HCT116 (cell line): ENCODE measurements at regions not wholly inside any gene's neighbourhood (a gene's known extent, or its start where the extent isn't known, plus 50 kb on each side); places are given as distances from the start of the nearest gene placed in this dataset.

Experiments used
- ATAC-seq: fragments of 200-7000 bp; cut with Tn5 transposase; 2 replicates; pipeline ENCODE4 v1.9.1; 2020; ENCODE audit warnings: mild to moderate bottlenecking, moderate library complexity
- BruUV-seq: library from RNA; stranded (reverse); fragments of 400-500 nt; replicated peaks from 2 replicates; lab custom pipeline; 2021; lab: Mats Ljungman, UMichigan
- CTCF ChIA-PET: fragments of 300-600 bp; sonication (Branson Sonifier 250); formaldehyde crosslinking; loops from one replicate; lab custom pipeline; 2021; ENCODE audit warnings: antibody characterized with exemption; lab: Charles Lee
- POLR2A ChIA-PET: fragments of 300-600, 350-600 bp; sonication (Branson Sonifier 250); formaldehyde crosslinking; loops from one replicate; lab custom pipeline; 2021; ENCODE audit warnings: antibody characterized with exemption; lab: Charles Lee
- RAD21 ChIA-PET, 2 experiments: fragments of 300-600 bp; sonication (Branson Sonifier 250); formaldehyde crosslinking; loops; one replicate each; lab custom pipeline; 2023; ENCODE audit warnings: low total read pairs in 2 of 2; ENCODE audit not compliant: uncharacterized antibody in 2 of 2, unreplicated experiment in 2 of 2, low non-redundant PET in 1 of 2; lab: Charles Lee
- DNase-seq: peaks from one replicate; pipeline ENCODE4 v3.0.0-alpha.2; 2010; ENCODE audit warnings: low read depth, low spot score
- H2AFZ ChIP-seq: fragments of 200-600 bp; shearing (Covaris generic), sonication (generic); 2 replicates; pipeline ENCODE4 v1.6.1; 2017; ENCODE audit warnings: low read depth, mixed run types, mixed read lengths, antibody characterized with exemption, low read length; ENCODE audit not compliant: poor library complexity, severe bottlenecking
- H3K27ac ChIP-seq: 2 replicates; pipeline ENCODE4 v1.5.1; 2012; ENCODE audit warnings: low read depth, low read length
- H3K27me3 ChIP-seq: fragments of 200-600 bp; sonication (generic); 2 replicates; pipeline ENCODE4 v1.6.1; 2016; ENCODE audit warnings: mixed run types, low read length, mixed read lengths; ENCODE audit not compliant: insufficient read depth
- H3K36me3 ChIP-seq, 2 experiments: fragments of 200-500 bp in 1 of 2; fragments of 200-600 bp in 1 of 2; sonication (Bioruptor generic) in 1 of 2; sonication (generic) in 1 of 2; 2 replicates each; pipeline versions ENCODE4 v1.5.1 to v1.6.1; 2014 to 2016; ENCODE audit warnings: low read length in 2 of 2, inconsistent platforms in 1 of 2, mixed read lengths in 1 of 2, mixed run types in 1 of 2; ENCODE audit not compliant: insufficient read depth in 2 of 2, control insufficient read depth in 1 of 2
- H3K4me1 ChIP-seq, 2 experiments: fragments of 200-600 bp in 1 of 2; sonication (generic) in 1 of 2; 2 replicates each; pipeline versions ENCODE4 v1.5.1 to v1.6.1; 2012 to 2017; ENCODE audit warnings: low read length in 2 of 2, inconsistent platforms in 1 of 2, mild to moderate bottlenecking in 1 of 2, mixed read lengths in 1 of 2, mixed run types in 1 of 2, moderate library complexity in 1 of 2; ENCODE audit not compliant: insufficient read depth in 2 of 2, control insufficient read depth in 1 of 2
- H3K4me2 ChIP-seq: fragments of 200-600 bp; sonication (generic); 2 replicates; pipeline ENCODE4 v1.6.1; 2017; ENCODE audit warnings: mixed run types, low read length, mixed read lengths
- H3K4me3 ChIP-seq, 2 experiments: fragments of 200-600 bp in 1 of 2; sonication (generic) in 1 of 2; replicated peaks in 1 of 2; 2 replicates each; pipeline ENCODE4 v1.5.1; 2011 to 2016; ENCODE audit warnings: low read length in 2 of 2, control low read depth in 1 of 2, low read depth in 1 of 2, mild to moderate bottlenecking in 1 of 2, mixed read lengths in 1 of 2, mixed run types in 1 of 2
- H3K79me2 ChIP-seq: fragments of 200-600 bp; sonication (generic); 2 replicates; pipeline ENCODE4 v1.6.1; 2017; ENCODE audit warnings: mild to moderate bottlenecking, mixed run types, low read length, moderate library complexity, mixed read lengths; ENCODE audit not compliant: insufficient read depth
- H3K9ac ChIP-seq: fragments of 200-600 bp; sonication (generic); 2 replicates; pipeline ENCODE4 v1.6.1; 2016; ENCODE audit warnings: low read length, mixed read lengths
- H3K9me2 ChIP-seq: fragments of 200-600 bp; sonication (generic), shearing (Covaris generic); 2 replicates; pipeline ENCODE4 v1.6.1; 2017; ENCODE audit warnings: mixed run types, mild to moderate bottlenecking, moderate library complexity; ENCODE audit not compliant: insufficient read depth
- H3K9me3 ChIP-seq, 2 experiments: fragments of 200-500 bp in 1 of 2; fragments of 200-600 bp in 1 of 2; sonication (Bioruptor generic) in 1 of 2; sonication (generic) in 1 of 2; 2 replicates each; pipeline ENCODE4 v1.6.1; 2014 to 2017; ENCODE audit warnings: low read length in 2 of 2, mixed read lengths in 2 of 2, inconsistent platforms in 1 of 2, low read depth in 1 of 2, mild to moderate bottlenecking in 1 of 2, mixed run types in 1 of 2, moderate library complexity in 1 of 2; ENCODE audit not compliant: control insufficient read depth in 1 of 2, insufficient read depth in 1 of 2
- H4K20me1 ChIP-seq: fragments of 200-600 bp; sonication (generic), shearing (Covaris generic); 2 replicates; pipeline ENCODE4 v1.6.1; 2017; ENCODE audit warnings: mixed run types, mild to moderate bottlenecking, moderate library complexity; ENCODE audit not compliant: insufficient read depth
- CEBPB ChIP-seq: IDR thresholded peaks from 2 replicates; pipeline ENCODE4 v1.6.1; 2012; ENCODE audit warnings: low read depth
- ELF1 ChIP-seq: IDR thresholded peaks from 2 replicates; pipeline ENCODE4 v1.6.1; 2012; ENCODE audit warnings: low read depth, borderline replicate concordance
- POLR2A ChIP-seq: IDR thresholded peaks from 2 replicates; pipeline ENCODE4 v1.7.0; 2011; ENCODE audit warnings: borderline replicate concordance; ENCODE audit not compliant: insufficient read depth, insufficient read length; ENCODE audit errors: extremely low read depth
- RAD21 ChIP-seq: IDR thresholded peaks from 2 replicates; pipeline ENCODE4 v1.6.1; 2012; ENCODE audit warnings: low read depth, mild to moderate bottlenecking
- SP1 ChIP-seq: IDR thresholded peaks from 2 replicates; pipeline ENCODE4 v1.6.1; 2012; ENCODE audit warnings: low read depth
- SRF ChIP-seq: IDR thresholded peaks from 2 replicates; pipeline ENCODE4 v1.6.1; 2012; ENCODE audit warnings: low read depth
- TCF7L2 ChIP-seq: IDR thresholded peaks from 2 replicates; pipeline ENCODE4 v1.7.0; 2011; ENCODE audit warnings: borderline replicate concordance, inconsistent platforms; ENCODE audit not compliant: insufficient read depth, insufficient read length; ENCODE audit errors: extremely low read depth
- YY1 ChIP-seq: IDR thresholded peaks from 2 replicates; pipeline ENCODE4 v1.6.1; 2011; ENCODE audit warnings: low read length, low read depth, moderate library complexity, mild to moderate bottlenecking; ENCODE audit not compliant: insufficient replicate concordance; ENCODE audit errors: extremely low read depth
- intact Hi-C: fragments of 100-400 bp; cut with micrococcal nuclease; formaldehyde crosslinking; loops from 2 replicates; pipeline ENCODE4 v1.10.0; 2022
- TF ChIP-seq, protein P1 (sequence below), 3 experiments: fragments of 200-600 bp in 1 of 3; sonication (generic) in 1 of 3; IDR thresholded peaks in 2 of 3; conservative IDR thresholded peaks in 1 of 3; 2 replicates each; pipeline ENCODE4 v1.5.1; 2012 to 2017; ENCODE audit warnings: low read depth in 2 of 3, low read length in 2 of 3, antibody characterized with exemption in 1 of 3, borderline replicate concordance in 1 of 3, control low read depth in 1 of 3, mild to moderate bottlenecking in 1 of 3, mixed read lengths in 1 of 3, mixed run types in 1 of 3, moderate library complexity in 1 of 3; ENCODE audit not compliant: insufficient read depth in 1 of 3
- TF ChIP-seq, protein P2 (sequence below): IDR thresholded peaks from 2 replicates; pipeline ENCODE4 v1.6.1; 2012
- TF ChIP-seq, protein P3 (sequence below): IDR thresholded peaks from 2 replicates; pipeline ENCODE4 v1.6.1; 2012

DNA sequence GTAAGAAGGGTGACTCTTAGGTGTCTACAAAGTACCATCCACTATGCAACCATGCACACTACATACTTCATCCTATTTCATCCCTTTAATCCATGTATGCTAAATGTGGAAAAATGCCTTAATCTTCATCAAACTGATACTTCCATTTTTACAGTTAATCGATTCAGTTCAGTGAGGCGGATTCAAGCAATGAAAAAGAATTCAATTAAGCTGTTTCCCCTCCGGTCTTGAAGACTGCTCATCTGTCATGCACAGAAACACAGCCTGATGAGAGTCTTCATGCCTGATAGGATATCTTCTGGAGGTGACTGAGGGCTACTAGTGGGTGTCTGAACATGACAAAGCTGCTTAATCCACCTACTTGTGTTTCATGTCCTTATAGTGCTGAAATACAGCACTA, 270.6 kb upstream of the ALCAM start:
- no peaks in the 10 kb centered on the region for H4K20me1 ChIP-seq
- H2AFZ ChIP-seq, result no peak overlapping the region
- no peaks in the 10 kb centered on the region for H3K36me3 ChIP-seq
- H3K27ac ChIP-seq, result no peak overlapping the region
- ATAC-seq (no peak), DNase-seq (no peak)
- ChIA-PET POLR2A (no interaction called here), RAD21 (no interaction called here), CTCF (no interaction called here)
- no TSS peak for BruUV-seq
- no peaks in the 10 kb centered on the region for H3K79me2 ChIP-seq
- H3K4me1 ChIP-seq, result no peaks in the 10 kb centered on the region
- TF ChIP-seq POLR2A, result no peak
- TF ChIP-seq, protein P1, sequence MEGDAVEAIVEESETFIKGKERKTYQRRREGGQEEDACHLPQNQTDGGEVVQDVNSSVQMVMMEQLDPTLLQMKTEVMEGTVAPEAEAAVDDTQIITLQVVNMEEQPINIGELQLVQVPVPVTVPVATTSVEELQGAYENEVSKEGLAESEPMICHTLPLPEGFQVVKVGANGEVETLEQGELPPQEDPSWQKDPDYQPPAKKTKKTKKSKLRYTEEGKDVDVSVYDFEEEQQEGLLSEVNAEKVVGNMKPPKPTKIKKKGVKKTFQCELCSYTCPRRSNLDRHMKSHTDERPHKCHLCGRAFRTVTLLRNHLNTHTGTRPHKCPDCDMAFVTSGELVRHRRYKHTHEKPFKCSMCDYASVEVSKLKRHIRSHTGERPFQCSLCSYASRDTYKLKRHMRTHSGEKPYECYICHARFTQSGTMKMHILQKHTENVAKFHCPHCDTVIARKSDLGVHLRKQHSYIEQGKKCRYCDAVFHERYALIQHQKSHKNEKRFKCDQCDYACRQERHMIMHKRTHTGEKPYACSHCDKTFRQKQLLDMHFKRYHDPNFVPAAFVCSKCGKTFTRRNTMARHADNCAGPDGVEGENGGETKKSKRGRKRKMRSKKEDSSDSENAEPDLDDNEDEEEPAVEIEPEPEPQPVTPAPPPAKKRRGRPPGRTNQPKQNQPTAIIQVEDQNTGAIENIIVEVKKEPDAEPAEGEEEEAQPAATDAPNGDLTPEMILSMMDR (IDR thresholded peaks at IDR 0.05 in 2 of 3, conservative IDR thresholded peaks at IDR 0.05 in 1 of 3; ENCODE audit: borderline replicate concordance in 1 of 3, insufficient read depth in 1 of 3, low read depth in 2 of 3, low read length in 2 of 3), result no peak
- TF ChIP-seq SP1, result no peak
- TF ChIP-seq ELF1, result no peak
- no peak for TF ChIP-seq SRF
- no peak for TF ChIP-seq TCF7L2
- TF ChIP-seq, protein P2, sequence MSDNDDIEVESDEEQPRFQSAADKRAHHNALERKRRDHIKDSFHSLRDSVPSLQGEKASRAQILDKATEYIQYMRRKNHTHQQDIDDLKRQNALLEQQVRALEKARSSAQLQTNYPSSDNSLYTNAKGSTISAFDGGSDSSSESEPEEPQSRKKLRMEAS, result no peak
- no peak for TF ChIP-seq YY1
- no peak overlapping the region for H3K4me3 ChIP-seq
- H3K9me2 ChIP-seq, result no peaks in the 10 kb centered on the region
- no peak overlapping the region for H3K9ac ChIP-seq
- no peaks in the 10 kb centered on the region for H3K27me3 ChIP-seq
- intact Hi-C loops, result no loop called here
- H3K4me2 ChIP-seq, result no peak overlapping the region
- no peaks in the 10 kb centered on the region for H3K9me3 ChIP-seq

DNA sequence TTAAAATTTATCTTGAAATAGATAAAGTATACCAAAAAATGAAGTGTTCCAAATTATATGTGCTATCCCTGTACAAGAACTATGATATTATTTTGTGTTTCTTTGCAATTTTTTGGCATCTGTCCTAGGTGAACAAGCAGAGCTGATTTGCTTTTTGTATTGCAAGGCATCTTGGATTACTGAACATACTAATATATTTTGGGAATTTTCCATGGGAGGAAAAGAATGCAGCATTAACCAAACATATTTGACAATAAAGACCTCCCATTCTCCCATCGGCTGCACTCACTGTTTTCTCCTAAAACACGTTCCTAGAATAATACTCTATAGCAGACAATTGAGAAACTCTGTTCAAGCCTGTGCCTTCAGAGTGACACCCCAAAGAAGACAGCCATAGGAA, 265.1 kb upstream of the ALCAM start:
- no peaks in the 10 kb centered on the region for H3K27me3 ChIP-seq
- RAD21 ChIA-PET, result no interaction called here
- intact Hi-C loops, result no loop called here
- CTCF ChIA-PET, result no interaction called here
- H3K9ac ChIP-seq, result no peak overlapping the region
- H3K79me2 ChIP-seq, result no peaks in the 10 kb centered on the region
- no peak overlapping the region for H2AFZ ChIP-seq
- H3K4me2 ChIP-seq, result no peak overlapping the region
- no peak overlapping the region for H3K27ac ChIP-seq
- H4K20me1 ChIP-seq, result no peaks in the 10 kb centered on the region
- H3K36me3 ChIP-seq, result no peaks in the 10 kb centered on the region
- no TSS peak for BruUV-seq
- ATAC-seq, result no peak
- no peaks in the 10 kb centered on the region for H3K9me2 ChIP-seq
- DNase-seq, result no peak
- H3K4me1 ChIP-seq, result no peaks in the 10 kb centered on the region
- no peaks in the 10 kb centered on the region for H3K9me3 ChIP-seq
- H3K4me3 ChIP-seq, result no peak overlapping the region
- POLR2A ChIA-PET, result no interaction called here
- TF ChIP-seq SP1, result no peak
- no peak for TF ChIP-seq CEBPB
- TF ChIP-seq YY1, result no peak
- TF ChIP-seq, protein P1 (IDR thresholded peaks at IDR 0.05 in 2 of 3, conservative IDR thresholded peaks at IDR 0.05 in 1 of 3; ENCODE audit: borderline replicate concordance in 1 of 3, insufficient read depth in 1 of 3, low read depth in 2 of 3, low read length in 2 of 3), result no peak
- TF ChIP-seq TCF7L2, result no peak
- TF ChIP-seq, protein P3, sequence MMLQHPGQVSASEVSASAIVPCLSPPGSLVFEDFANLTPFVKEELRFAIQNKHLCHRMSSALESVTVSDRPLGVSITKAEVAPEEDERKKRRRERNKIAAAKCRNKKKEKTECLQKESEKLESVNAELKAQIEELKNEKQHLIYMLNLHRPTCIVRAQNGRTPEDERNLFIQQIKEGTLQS, result no peak
- TF ChIP-seq RAD21, result no peak
- TF ChIP-seq SRF, result no peak
